Activated gamma-delta T cell treated with Interleukin-2 at 50 U/mL for 16 hours (primary cell): ENCODE measurements at regions not wholly inside any gene's neighbourhood (a gene's known extent, or its start where the extent isn't known, plus 50 kb on each side); places are given as distances from the start of the nearest gene placed in this dataset.
"Not testable (repeated sequence)": the region's sequence is repeated elsewhere in the genome, so short reads cannot be mapped to it uniquely, and the experiment has no call there.

Experiments
- DNase-seq: peaks from one replicate; pipeline ENCODE4 v3.0.0-alpha.2; 2020

DNA sequence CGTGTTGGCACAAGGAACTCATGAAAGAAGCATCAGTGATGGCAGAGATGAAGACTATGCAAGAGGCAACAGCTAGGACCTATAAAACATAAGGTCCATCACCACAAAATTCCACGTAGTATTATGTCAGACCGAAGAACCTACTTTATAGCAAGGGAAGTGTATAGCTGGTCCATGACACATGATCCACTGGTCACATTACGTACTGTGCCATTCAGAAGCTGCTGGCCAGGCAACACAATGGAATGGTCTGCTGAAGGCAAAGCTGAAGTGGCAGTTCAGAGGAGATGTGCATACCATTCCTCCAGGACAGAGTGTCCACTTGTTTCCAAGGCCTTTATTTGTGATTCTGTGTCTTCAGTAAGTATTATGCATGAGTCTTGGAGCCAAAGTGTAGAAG is 215.5 kb upstream of the UGT8 start:
- no peak for DNase-seq

DNA sequence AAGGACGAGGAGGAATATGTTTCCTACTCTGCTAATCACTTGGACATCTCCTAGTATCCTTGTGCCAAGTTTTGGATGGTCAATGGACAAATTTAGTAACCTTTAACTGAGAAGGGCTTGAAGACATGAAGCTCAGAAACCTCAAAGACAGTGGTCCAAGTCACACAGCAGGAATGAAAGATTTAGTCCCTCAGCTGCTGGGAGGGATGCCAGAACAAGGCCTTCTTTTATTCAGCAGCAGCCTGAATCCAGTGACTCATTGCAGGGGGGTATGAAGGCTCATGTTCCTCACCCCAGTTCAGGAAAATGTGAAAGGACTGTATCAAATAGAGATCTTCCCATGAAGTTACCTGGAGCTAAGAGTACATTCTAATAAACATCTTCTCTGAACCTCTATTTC is 214.9 kb upstream of the UGT8 start:
- no peak for DNase-seq

DNA sequence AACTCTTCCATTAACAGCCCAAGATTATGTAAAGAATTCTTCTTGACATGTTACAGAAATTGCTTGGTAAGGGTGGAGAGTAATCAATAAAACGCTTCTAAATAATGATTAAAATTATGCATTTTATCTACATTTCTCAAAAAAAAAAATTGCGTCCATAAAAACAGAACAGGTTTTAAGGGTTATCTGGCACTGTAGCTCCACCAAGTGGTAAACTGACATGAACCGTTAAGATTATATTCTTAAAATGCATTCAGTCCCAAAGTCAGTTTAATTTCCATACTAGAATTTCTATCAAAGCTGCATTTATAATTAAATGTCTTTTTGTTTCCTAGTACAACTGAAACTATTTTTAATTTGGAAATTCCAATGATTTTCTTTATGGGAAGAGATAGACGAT is 214.0 kb upstream of the UGT8 start:
- DNase-seq, result no peak

DNA sequence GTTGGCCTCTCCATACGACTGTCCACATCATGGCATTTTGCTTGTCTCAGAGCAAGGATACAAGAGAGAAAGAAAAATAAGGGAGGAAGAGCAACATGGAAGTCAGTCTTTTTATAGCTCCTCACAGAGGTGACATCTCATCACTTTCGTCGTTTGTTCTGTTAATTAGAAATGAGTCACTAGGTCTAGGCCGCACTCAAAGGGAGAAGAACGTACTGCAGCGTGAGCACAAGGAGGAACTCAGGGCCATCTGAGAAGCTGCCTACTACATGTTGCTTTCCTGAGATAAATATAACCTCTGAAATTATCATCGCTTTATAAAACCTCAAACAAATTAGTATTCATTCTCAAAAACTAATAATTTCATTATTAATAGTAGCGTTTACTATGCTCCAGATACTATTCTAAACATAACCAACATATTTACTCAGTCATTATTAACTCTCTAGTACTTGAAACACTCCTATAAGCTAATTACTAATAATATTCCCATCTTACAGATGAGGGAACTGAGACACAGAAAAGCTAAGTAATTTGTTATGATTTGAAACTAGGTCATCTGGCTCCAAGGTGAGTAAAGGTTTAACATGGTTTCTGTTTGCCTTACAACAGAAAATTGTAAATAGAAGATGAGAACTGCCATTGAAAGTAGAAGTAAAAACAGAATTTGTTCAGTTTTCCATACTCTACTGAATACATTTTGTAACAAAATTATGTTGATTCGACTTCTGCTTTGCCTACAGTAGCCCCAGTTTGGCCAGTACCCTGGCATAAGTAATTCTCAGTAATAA is 213.2 kb upstream of the UGT8 start:
- no peak for DNase-seq

DNA sequence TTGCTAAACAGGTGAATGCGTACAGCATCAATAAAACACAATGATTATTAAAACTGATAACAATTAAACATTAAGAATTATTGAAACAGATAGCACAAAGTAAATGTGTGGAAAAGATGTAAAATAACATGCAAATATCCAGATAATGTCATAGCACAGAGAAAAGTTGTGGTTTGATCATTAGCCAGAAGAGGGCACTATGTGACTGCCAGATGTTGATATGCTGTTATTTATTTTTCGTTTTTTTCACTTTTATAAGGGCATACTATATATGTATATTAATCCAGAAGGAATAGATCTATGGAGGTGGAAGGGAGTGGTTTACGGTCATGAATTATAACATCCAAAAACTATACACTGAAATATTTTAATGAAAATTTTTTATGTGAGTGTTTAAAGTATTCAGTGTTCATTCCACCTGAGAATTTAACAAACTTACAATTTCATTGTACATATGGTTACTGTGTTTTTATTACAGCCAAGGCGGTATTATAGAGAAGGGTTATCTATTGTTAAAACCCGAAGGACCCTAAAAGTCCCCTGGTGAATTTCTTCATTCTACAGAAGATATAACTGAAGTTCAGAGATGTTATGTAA is 211.9 kb upstream of the UGT8 start:
- DNase-seq, result no peak

DNA sequence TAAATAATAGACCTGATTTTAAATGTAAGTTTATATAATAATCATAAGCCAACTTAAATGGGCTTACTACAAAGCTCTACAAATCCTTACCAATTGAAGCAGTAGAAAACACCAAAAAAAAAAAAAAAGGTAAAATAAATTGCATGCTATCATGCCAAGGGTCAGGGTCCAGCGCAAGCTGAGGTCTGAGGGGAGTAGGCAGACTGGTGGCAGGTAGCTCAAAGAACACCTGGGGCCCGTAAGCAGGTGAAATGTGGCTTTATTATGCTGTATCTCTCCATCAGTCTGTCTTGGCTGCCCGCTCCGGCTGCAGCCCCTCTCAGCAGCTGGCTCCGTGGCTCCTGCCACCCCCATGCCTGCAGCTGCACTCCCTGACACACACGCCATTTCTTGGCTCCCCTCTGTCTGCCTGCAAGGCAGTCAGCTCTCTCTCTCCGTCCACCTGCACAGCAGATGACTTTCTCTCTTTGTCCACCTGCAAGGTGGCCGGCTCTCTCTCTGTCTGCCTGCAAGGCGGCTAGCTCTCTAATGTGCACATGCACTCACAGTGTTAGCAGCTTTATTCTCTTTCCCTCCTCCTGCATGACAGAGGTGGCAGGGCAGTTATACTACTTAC is 209.4 kb upstream of the UGT8 start:
- DNase-seq, result no peak

DNA sequence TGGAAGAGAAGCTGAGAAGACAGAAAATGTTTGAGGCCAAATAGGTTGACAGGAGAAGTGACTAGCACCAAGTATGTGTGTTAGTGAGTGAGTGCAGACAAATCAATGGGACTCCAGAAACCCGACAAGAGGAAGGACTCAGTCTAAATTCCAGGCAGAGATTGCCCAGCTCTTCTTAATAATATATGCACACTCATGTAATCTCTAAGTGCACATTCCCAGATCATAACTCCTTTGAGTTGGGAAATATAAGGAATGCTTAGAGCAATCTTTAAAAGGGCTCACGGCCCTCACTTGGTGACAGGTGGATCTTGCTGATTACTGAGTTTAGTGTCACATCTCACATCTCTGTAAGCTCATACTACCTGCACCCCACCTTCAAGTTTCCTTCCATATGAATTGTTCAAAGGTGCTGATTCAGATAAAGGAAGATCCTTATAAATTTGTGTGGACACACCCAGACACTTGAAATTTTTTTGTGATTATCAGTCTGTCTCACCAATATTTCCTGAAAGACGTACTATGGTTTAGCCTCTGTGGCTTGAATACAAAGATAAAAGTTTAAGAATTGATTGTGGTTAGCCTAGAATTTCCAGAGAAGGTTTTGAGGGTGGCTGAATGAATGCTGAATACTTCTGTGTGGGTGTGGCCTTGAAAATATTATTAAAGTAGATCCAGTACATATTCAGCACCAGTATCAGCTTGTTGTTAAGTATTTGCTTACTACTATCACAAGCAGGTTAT is 205.1 kb upstream of the UGT8 start:
- no peak for DNase-seq

DNA sequence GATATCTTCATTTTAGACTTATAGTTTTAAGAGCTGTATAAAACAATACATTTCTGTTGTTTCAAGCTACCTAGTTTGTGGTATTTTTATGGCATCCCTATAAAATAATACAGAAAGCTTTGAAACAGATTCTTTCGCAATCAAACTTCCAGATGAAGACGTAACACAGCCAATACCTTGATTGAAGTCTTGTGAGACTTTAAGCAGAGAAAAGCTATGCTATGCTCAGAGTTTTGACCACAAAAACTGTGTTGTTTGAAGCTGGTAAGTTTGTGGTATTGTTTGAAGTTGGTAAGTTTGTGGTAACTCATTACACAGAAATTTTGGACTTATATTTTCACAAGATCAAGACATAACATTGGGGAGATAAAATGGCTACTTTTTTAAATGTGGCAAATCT is 201.8 kb upstream of the UGT8 start:
- no peak for DNase-seq

DNA sequence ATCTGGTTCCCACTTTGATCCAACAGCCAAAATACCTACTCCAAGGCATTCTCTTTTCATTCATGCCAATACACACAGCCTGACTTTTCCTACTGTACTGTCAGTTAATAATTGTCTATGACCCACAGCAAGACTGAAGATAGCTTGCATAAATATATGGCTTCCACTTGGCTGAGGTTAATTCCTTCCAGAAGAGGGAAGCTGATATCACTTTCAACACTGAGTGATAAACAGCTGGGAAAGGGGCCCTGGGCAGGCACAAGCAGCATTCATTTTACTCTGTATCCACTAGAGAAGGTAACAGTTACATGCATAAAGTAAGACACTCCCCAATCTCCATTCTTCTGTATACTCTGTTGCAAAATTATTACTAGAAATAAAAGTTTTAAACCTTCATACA is 200.2 kb upstream of the UGT8 start:
- no peak for DNase-seq

DNA sequence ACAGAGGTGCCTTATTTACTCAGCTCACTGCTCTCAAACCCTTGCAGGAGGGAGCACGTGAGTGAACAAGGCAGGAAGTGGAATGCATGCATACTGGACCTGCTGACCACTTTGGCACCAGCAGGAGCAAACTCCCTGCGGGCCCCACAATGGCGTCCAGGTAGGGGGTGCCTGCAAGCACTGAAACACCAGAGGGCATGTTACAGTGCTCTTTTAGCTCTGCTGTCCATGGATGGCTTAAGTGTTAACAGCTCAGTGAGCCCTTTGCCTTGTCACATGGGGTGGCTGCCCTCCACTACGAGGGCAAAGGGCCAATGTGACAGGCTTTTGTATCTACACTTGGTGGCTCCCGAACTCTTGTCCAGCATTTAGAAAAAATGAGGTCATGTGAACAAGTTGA is 199.5 kb upstream of the UGT8 start:
- DNase-seq, result no peak

DNA sequence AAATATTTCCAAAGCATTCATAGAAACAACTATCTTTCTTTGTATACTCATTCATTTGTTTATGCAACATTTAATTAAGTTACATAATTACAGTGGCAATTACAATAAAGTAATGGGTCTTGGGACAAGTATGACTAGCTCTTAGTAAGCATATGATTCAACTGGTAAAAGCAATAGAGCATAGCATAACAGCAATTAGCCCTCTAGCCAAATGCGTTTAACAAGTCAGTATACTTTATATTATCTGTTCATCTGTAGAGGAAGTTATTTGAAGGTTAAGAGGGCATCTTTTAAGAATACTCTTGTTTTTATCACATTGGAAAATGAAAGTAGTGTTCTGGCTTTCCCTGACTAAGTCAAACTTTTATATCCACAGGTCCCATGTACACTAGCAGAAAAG is 198.1 kb upstream of the UGT8 start:
- no peak for DNase-seq

DNA sequence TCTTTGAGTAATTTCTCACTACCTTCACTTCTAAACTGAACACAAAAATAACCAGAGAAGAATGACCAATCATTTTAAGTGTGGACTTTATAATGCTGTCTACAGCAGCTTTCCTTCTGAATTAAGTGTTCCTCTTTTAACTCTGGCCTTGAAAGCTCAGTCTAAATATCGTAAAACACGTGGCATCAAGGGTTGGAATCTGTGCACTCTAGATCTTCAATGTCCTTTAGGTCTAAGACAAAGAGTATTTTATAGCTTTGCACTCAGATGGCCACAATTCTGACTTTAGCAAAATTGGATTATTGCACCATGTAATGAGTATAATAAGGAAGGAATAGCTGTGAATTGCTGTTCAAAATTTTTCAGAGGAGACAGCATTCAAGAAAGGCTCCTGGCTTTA is 197.1 kb upstream of the UGT8 start:
- DNase-seq, result no peak

DNA sequence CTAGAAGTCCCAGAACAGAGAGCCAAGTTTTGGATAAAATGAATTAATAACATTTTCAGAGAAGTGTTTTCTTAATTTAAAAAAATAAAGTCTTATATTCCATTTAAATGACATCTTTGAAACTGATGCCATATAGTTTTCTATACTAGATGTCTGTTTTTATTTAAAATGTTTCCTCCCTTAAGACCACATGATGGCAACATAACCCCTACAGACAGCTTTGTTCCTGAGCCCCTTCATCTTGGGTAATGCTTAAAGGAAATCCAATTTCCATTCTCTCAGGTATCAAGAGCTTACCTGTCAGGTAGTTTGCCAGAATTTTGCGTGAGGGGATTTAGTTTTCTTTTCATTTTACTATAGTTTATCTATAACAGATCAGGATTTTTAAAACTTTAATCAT is 181.4 kb upstream of the UGT8 start:
- no peak for DNase-seq

DNA sequence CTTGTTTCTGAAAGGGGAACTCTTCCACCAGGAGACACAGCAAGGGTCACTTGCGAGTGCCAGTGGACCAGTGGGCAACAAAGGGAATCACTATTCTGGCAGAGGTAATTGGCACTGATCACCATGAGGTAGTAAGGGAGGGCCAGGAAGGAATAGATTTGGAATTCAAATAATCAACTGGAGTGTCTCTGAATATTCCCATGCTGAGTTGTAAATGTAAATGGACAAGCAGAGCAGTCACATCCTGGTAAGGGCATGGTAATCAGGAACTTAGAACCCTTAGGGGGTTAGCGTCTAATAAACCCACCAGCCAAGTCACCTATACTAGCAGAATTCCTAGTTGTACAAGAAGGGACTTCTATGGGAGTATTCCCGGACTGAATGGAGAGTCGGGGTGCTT is 178.5 kb upstream of the UGT8 start:
- no peak for DNase-seq

DNA sequence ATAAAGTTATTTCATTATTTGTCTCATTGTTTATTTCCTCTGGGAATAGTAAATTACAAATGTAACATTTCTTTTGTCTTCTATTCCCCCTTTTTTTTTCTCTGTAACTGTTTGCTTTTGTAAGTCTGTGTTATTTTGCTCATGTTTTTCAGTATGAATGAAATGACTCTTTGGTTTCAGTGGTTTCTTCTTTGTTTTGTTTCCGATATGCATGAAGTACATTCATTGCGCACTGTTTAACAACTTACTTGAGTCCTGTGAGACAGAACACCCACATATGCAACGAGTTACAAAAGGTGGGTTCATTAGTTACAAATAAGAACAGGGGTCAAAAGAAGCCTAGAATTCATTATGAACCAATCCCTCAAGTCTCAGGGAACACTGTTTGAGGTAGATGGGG is 175.0 kb upstream of the UGT8 start:
- no peak for DNase-seq

DNA sequence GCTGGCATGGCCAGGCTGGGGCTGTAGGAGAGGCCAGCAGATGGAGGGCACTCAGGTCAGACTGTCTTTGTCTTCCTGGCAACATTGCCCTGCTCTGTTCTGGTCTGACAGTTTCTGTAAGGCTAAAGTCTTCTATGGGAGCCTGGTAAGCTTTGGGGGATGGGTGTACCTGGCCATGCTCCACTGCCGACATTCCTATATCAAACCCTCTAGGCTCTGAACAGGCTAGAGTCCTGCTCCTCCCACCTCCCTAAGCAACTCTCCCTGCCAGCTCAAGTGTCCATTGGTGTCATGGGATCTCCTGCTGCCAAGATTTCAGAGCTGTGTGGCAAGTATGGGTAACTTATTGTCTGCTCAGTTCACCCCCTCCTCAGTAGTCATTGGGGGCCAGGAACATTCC is 163.5 kb upstream of the UGT8 start:
- no peak for DNase-seq

DNA sequence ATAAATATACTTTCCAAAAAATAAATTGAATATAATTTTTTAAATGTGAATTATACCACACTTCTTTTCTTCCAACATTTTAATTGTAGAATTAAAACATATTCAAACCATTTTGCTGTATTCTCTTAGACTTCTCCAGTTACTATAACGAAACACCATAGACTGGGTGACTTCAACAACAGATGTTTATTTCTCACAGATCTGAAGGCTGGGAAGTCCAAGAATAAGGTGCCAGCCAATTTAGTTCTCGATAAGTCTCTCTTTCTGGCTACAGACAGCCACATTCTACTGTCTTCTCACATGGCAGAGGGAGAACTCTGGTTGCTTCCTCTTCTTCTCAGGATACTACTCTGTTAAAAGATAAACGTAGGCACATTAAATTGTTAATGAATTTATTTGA is 155.8 kb upstream of the UGT8 start:
- no peak for DNase-seq

DNA sequence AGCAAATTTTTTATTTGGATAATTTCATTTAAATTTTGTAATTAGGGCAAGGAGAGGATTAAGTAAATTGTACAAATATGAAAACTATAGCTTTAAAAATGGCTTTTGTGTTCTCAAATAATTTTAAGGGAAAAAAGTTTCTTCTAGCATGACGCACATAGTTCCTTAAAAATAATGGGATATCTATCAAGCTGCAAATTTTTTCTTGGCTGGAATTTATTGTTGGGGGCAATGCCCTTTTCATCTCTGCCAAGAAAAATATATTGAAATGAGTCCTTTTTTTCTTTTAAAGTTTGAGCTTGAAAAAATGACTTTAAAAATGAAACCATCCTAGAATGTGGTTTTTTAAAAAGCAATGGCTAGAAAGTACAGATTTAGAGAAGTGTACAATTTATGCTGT is 154.4 kb upstream of the UGT8 start:
- DNase-seq, result no peak

DNA sequence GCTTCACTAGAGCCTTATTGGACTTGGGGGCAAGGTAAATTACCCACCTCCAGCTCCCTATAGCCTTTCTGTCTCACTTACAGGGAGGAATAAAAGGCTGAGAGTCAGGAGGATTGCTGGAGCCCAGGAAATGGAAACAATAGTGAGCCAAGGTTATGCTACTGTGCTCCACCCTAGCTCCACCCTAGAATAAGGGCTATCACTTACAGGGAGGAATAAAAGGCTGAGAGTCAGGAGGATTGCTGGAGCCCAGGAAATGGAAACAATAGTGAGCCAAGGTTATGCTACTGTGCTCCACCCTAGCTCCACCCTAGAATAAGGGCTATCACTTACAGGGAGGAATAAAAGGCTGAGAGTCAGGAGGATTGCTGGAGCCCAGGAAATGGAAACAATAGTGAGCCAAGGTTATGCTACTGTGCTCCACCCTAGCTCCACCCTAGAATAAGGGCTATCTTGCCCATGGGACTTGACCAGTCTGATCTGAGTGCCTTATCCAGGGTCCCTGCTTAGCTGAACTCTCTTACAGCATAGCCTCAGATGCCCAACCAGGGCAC is 150.6 kb upstream of the UGT8 start:
- DNase-seq, result not testable (repeated sequence)

DNA sequence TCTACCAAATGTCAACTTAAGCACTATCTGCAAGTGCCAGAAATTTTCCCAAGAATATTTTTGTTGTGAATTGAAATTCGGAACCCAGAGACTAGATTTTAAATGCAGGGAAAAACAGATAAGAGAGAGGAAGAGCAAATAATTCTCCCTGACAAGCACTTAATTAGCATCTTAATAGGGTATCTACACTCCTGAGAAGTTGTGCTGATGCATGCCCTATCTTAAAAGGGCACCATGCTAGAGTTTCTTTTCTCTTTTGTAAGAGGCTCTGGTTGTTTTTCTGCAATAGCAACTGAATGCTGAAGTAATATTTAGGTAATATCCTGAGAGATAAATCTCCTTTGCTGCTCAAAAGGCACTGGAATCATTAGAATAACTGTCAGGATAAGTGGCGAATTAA is 139.9 kb upstream of the UGT8 start:
- DNase-seq, result no peak

DNA sequence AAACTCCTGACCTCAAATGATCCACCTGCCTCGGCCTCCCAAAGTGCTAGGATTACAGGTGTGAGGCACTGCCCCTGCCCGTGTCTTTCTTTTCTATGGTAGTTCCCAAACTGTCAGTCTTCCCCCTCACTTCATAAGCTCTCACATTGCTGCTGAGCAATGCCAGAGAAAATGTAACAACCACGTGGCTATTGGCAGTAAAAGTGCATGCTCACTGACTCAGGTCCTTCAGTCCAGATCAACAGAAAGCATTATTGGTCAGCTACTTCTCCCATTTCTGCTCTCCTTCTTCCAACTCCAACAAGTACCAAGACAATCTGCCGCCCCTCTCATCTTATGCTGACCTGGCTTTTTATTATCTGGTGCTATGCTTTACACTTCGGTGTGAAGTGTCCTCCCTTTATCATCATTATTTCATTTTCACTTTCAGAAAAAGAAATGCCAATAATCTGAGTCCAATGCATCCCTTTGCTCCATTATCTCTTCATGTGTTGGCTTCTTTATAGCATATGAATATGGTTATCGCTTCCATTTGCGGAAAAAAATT is 133.8 kb upstream of the UGT8 start:
- DNase-seq, result no peak

DNA sequence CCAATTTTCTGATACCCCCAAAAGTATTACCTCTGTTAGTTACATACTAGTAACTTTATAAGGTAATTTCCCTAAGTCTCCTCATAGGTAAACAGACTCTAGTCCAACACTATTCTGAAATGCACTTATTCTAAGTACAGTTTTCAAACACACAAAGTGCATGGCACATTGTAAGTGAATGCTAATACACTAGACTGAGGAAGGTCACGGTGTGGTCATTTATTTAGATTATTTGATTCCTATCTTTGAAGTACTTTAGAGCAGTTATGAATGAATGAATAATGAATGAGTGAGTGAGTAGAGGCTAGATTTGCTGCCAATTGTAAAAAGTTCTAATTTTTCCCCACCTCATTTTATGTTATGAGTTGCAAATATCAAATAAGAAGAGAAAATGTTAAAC is 132.8 kb upstream of the UGT8 start:
- no peak for DNase-seq

DNA sequence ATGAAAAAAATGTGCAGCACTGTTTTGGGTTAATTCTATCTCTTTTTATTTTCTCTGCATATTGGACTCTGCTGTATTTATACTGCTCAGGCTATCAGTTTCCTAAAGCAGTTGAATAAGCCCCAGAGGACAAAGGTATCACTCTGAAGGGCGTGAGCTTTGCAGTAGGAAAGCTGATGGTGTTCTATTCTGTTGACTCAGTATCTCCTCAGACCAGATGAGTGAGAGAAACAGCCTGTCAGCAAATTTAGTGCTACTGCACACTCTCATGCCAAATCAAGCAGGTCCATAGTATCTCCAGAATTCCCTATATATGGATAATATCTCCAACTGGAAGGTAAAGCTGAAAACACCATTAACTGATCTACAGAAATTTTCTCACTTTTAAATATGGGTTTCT is 132.3 kb upstream of the UGT8 start:
- DNase-seq, result no peak
